Stimulated activated naive CD8-positive, alpha-beta T cell treated with anti-CD3 and anti-CD28 coated beads, Interleukin-15, amount 100 ng/mL, for 72 hours (primary cell): ENCODE measurements at regions not wholly inside any gene's neighbourhood (a gene's known extent, or its start where the extent isn't known, plus 50 kb on each side); places are given as distances from the start of the nearest gene placed in this dataset.
A peak's percentile ranks its signal among the peaks of the same experiment; 100 is the strongest.
"Not testable (repeated sequence)": the region's sequence is repeated elsewhere in the genome, so short reads cannot be mapped to it uniquely, and the experiment has no call there.

Experiments
- ATAC-seq: fragments of 150-1000 bp; cut with Tn5 transposase; 2 replicates; pipeline ENCODE4 v1.10.0; 2021; ENCODE audit warnings: mild to moderate bottlenecking, moderate library complexity
- DNase-seq, 2 donors: peaks; one replicate each; pipeline ENCODE4 v3.0.0; 2021 to 2022
- H3K27ac Mint-ChIP-seq, 2 donors: one replicate each; pipeline ENCODE4 v1.8.0; 2022; ENCODE audit warnings: mild to moderate bottlenecking in 2 of 2, mixed read lengths in 2 of 2, moderate library complexity in 2 of 2
- H3K27me3 Mint-ChIP-seq: one replicate; pipeline ENCODE4 v1.8.0; 2022; ENCODE audit warnings: mixed read lengths
- H3K4me1 Mint-ChIP-seq: one replicate; pipeline ENCODE4 v1.8.0; 2022; ENCODE audit warnings: mild to moderate bottlenecking, mixed read lengths
- H3K4me3 Mint-ChIP-seq, 2 donors: one replicate each; pipeline ENCODE4 v1.8.0; 2022; ENCODE audit warnings: mild to moderate bottlenecking in 2 of 2, mixed read lengths in 2 of 2, moderate library complexity in 1 of 2
- H3K9me3 Mint-ChIP-seq, 2 donors: one replicate each; pipeline ENCODE4 v1.8.0; 2022; ENCODE audit warnings: mixed read lengths in 2 of 2

GRCh38 chr2:18961991-18962421 lies 372.6 kb upstream of the NT5C1B start:
- Mint-ChIP-seq H3K4me1 (no peaks in the 10 kb centered on the region), H3K4me3 (no peak overlapping the region), H3K27ac (no peak overlapping the region), H3K27me3 (no peaks in the 10 kb centered on the region), H3K9me3 (peaks cover 0 to 17% of the 10 kb centered on the region in 2 donors)
- ATAC-seq (no peak), DNase-seq (no peak)

GRCh38 chr2:18959952-18960717 lies 370.8 kb upstream of the NT5C1B start:
- ATAC-seq = no peak
- Mint-ChIP-seq H3K27ac (no peak overlapping the region), H3K9me3 (peaks cover 5 to 20% of the 10 kb centered on the region in 2 donors)

GRCh38 chr2:18959200-18959599 lies 369.8 kb upstream of the NT5C1B start:
- ATAC-seq (no peak), DNase-seq (no peak)
- Mint-ChIP-seq H3K9me3 (peaks cover 8 to 22% of the 10 kb centered on the region in 2 donors), H3K27me3 (no peaks in the 10 kb centered on the region), H3K27ac (no peak overlapping the region), H3K4me1 (no peaks in the 10 kb centered on the region), H3K4me3 (no peak overlapping the region)

More at GRCh38 chr2:18959952-18960717, 370.8 kb upstream of the NT5C1B start:
- no peaks in the 10 kb centered on the region for H3K27me3 Mint-ChIP-seq
- DNase-seq = no peak
- H3K4me3 Mint-ChIP-seq = no peak overlapping the region
- no peaks in the 10 kb centered on the region for H3K4me1 Mint-ChIP-seq

GRCh38 chr2:18957909-18958308 lies 368.5 kb upstream of the NT5C1B start:
- no peak for ATAC-seq
- H3K4me3 Mint-ChIP-seq = no peak overlapping the region
- no peaks in the 10 kb centered on the region for H3K4me1 Mint-ChIP-seq
- H3K9me3 Mint-ChIP-seq = peaks cover 8 to 18% of the 10 kb centered on the region in 2 donors
- no peak overlapping the region for H3K27ac Mint-ChIP-seq
- DNase-seq = no peak
- H3K27me3 Mint-ChIP-seq = no peaks in the 10 kb centered on the region

- DNase-seq = no peak
- Mint-ChIP-seq H3K27me3 (no peaks in the 10 kb centered on the region), H3K9me3 (peaks cover 6 to 8% of the 10 kb centered on the region in 2 donors), H3K4me3 (no peak overlapping the region), H3K4me1 (no peaks in the 10 kb centered on the region), H3K27ac (no peak overlapping the region)
- ATAC-seq = no peak
Measured at GRCh38 chr2:18950361-18950851, 361.0 kb upstream of the NT5C1B start.

- H3K27ac Mint-ChIP-seq = no peak overlapping the region
- H3K4me3 Mint-ChIP-seq = no peak overlapping the region
- DNase-seq = no peak
- no peaks in the 10 kb centered on the region for H3K27me3 Mint-ChIP-seq
- no peaks in the 10 kb centered on the region for H3K4me1 Mint-ChIP-seq
- peaks cover 1 to 3% of the 10 kb centered on the region in 2 donors for H3K9me3 Mint-ChIP-seq
- ATAC-seq = no peak
Measured at GRCh38 chr2:18949871-18950270, 360.5 kb upstream of the NT5C1B start.

- DNase-seq (no peak), ATAC-seq (no peak)
- no peak overlapping the region for H3K27ac Mint-ChIP-seq
- H3K4me3 Mint-ChIP-seq = no peak overlapping the region
- no peaks in the 10 kb centered on the region for H3K4me1 Mint-ChIP-seq
- no peaks in the 10 kb centered on the region for H3K27me3 Mint-ChIP-seq
- no peaks in the 10 kb centered on the region for H3K9me3 Mint-ChIP-seq
Measured at GRCh38 chr2:18940184-18940583, 350.8 kb upstream of the NT5C1B start.

GRCh38 chr2:18939740-18940139 lies 350.4 kb upstream of the NT5C1B start:
- H3K27me3 Mint-ChIP-seq, H3K9me3 Mint-ChIP-seq, H3K4me1 Mint-ChIP-seq, ATAC-seq, DNase-seq, H3K4me3 Mint-ChIP-seq, H3K27ac Mint-ChIP-seq: not testable (repeated sequence)

GRCh38 chr2:18934886-18935285 lies 345.5 kb upstream of the NT5C1B start:
- no peak for DNase-seq
- ATAC-seq = no peak
- Mint-ChIP-seq H3K4me3 (no peak overlapping the region), H3K4me1 (no peaks in the 10 kb centered on the region), H3K9me3 (no peaks in the 10 kb centered on the region), H3K27me3 (no peaks in the 10 kb centered on the region), H3K27ac (no peak overlapping the region)

GRCh38 chr2:18932853-18933252 lies 343.5 kb upstream of the NT5C1B start:
- Mint-ChIP-seq H3K27ac (no peak overlapping the region), H3K27me3 (no peaks in the 10 kb centered on the region), H3K4me3 (no peak overlapping the region), H3K9me3 (no peaks in the 10 kb centered on the region), H3K4me1 (no peaks in the 10 kb centered on the region)
- DNase-seq (no peak), ATAC-seq (no peak)

- Mint-ChIP-seq H3K4me3 (no peak overlapping the region), H3K4me1 (no peaks in the 10 kb centered on the region), H3K27me3 (no peaks in the 10 kb centered on the region), H3K9me3 (peaks cover 0 to 7% of the 10 kb centered on the region in 2 donors), H3K27ac (no peak overlapping the region)
- no peak for DNase-seq
- ATAC-seq = no peak
Measured at GRCh38 chr2:18930971-18931370, 341.6 kb upstream of the NT5C1B start.

GRCh38 chr2:18927525-18928232 lies 338.3 kb upstream of the NT5C1B start:
- H3K4me3 Mint-ChIP-seq = no peak overlapping the region
- DNase-seq (no peak), ATAC-seq (no peak)
- peaks cover 0 to 7% of the 10 kb centered on the region in 2 donors for H3K9me3 Mint-ChIP-seq
- H3K27me3 Mint-ChIP-seq = no peaks in the 10 kb centered on the region
- no peaks in the 10 kb centered on the region for H3K4me1 Mint-ChIP-seq
- H3K27ac Mint-ChIP-seq = no peak overlapping the region

- no peaks in the 10 kb centered on the region for H3K27me3 Mint-ChIP-seq
Measured at GRCh38 chr2:18926631-18927524, 337.5 kb upstream of the NT5C1B start.

GRCh38 chr2:18925296-18925695 lies 335.9 kb upstream of the NT5C1B start:
- Mint-ChIP-seq H3K4me3 (no peak overlapping the region), H3K27me3 (no peaks in the 10 kb centered on the region), H3K27ac (no peak overlapping the region), H3K9me3 (peaks cover 0 to 7% of the 10 kb centered on the region in 2 donors), H3K4me1 (no peaks in the 10 kb centered on the region)
- DNase-seq (no peak), ATAC-seq (no peak)

More at GRCh38 chr2:18926631-18927524, 337.5 kb upstream of the NT5C1B start:
- H3K4me1 Mint-ChIP-seq = no peaks in the 10 kb centered on the region
- peaks cover 0 to 7% of the 10 kb centered on the region in 2 donors for H3K9me3 Mint-ChIP-seq
- peak; percentile 46 for ATAC-seq
- H3K4me3 Mint-ChIP-seq = no peak overlapping the region
- H3K27ac Mint-ChIP-seq = no peak overlapping the region
- no peak for DNase-seq

GRCh38 chr2:18924886-18925285 lies 335.5 kb upstream of the NT5C1B start:
- H3K4me1 Mint-ChIP-seq = no peaks in the 10 kb centered on the region

More at GRCh38 chr2:18924886-18925285, 335.5 kb upstream of the NT5C1B start:
- Mint-ChIP-seq H3K4me3 (no peak overlapping the region), H3K27ac (no peak overlapping the region), H3K9me3 (peaks cover 0 to 7% of the 10 kb centered on the region in 2 donors), H3K27me3 (no peaks in the 10 kb centered on the region)
- ATAC-seq (no peak), DNase-seq (no peak)
